ENCODE measurements at regions not wholly inside any gene's neighbourhood (a gene's known extent, or its start where the extent isn't known, plus 50 kb on each side); places are given as distances from the start of the nearest gene placed in this dataset.
"Not testable (repeated sequence)": the region's sequence is repeated elsewhere in the genome, so short reads cannot be mapped to it uniquely, and the experiment has no call there.

- not testable (repeated sequence) for TF ChIP-seq CTCF (conservative IDR thresholded peaks at IDR 0.05; ENCODE audit: low read length); EZH2phosphoT487 (IDR thresholded peaks at IDR 0.05; ENCODE audit: borderline replicate concordance, low read depth, low read length)
These were observed 152.9 kb downstream of the ZFP64 start for GRCh38 chr20:52038632-52039031.
